KMS-11 (cell line): ENCODE measurements at regions not wholly inside any gene's neighbourhood (a gene's known extent, or its start where the extent isn't known, plus 50 kb on each side); places are given as distances from the start of the nearest gene placed in this dataset.
"Not testable (repeated sequence)": the region's sequence is repeated elsewhere in the genome, so short reads cannot be mapped to it uniquely, and the experiment has no call there.

Experiments used
- H2AFZ ChIP-seq: fragments of 200-600 bp; sonication (generic); 2 replicates; pipeline ENCODE4 v1.6.1; 2016; ENCODE audit warnings: antibody characterized with exemption, mixed run types, low read depth
- H3K27ac ChIP-seq: fragments of 200-600 bp; sonication (generic); 2 replicates; pipeline ENCODE4 v1.6.1; 2016; ENCODE audit warnings: mild to moderate bottlenecking, mixed run types
- H3K27me3 ChIP-seq: fragments of 200-600 bp; sonication (generic); 2 replicates; pipeline ENCODE4 v1.6.1; 2017; ENCODE audit warnings: mild to moderate bottlenecking, low read depth, mixed run types, moderate library complexity; ENCODE audit not compliant: insufficient read depth
- H3K36me3 ChIP-seq: fragments of 200-600 bp; sonication (generic); 2 replicates; pipeline ENCODE4 v1.6.1; 2017; ENCODE audit warnings: mild to moderate bottlenecking, mixed run types; ENCODE audit not compliant: insufficient read depth
- H3K4me1 ChIP-seq: fragments of 200-600 bp; sonication (generic); 2 replicates; pipeline ENCODE4 v1.6.1; 2016; ENCODE audit warnings: mild to moderate bottlenecking, low read depth, mixed run types; ENCODE audit not compliant: poor library complexity, severe bottlenecking
- H3K4me2 ChIP-seq: fragments of 200-600 bp; sonication (generic); 2 replicates; pipeline ENCODE4 v1.7.0; 2016; ENCODE audit warnings: mild to moderate bottlenecking, mixed run types
- H3K4me3 ChIP-seq: fragments of 200-600 bp; sonication (generic); IDR thresholded peaks from 2 replicates; pipeline ENCODE4 v1.6.1; 2017; ENCODE audit warnings: low read depth, low read length, mixed read lengths; ENCODE audit not compliant: insufficient read depth
- H3K79me2 ChIP-seq: fragments of 200-600 bp; sonication (generic); 2 replicates; pipeline ENCODE4 v1.6.1; 2016; ENCODE audit warnings: low read depth, mixed run types; ENCODE audit not compliant: insufficient read depth
- H3K9ac ChIP-seq: fragments of 200-600 bp; sonication (generic); 2 replicates; pipeline ENCODE4 v1.6.1; 2016; ENCODE audit warnings: mild to moderate bottlenecking, mixed run types
- H4K20me1 ChIP-seq: fragments of 200-600 bp; sonication (generic); 2 replicates; pipeline ENCODE4 v1.6.1; 2016; ENCODE audit warnings: mild to moderate bottlenecking, mixed run types; ENCODE audit not compliant: insufficient read depth
- TF ChIP-seq, protein P1 (sequence below): fragments of 200-600 bp; sonication (generic); conservative IDR thresholded peaks from 2 replicates; pipeline ENCODE4 v1.6.1; 2017; ENCODE audit warnings: low read depth, mild to moderate bottlenecking, antibody characterized with exemption, low read length, moderate library complexity, mixed read lengths

DNA sequence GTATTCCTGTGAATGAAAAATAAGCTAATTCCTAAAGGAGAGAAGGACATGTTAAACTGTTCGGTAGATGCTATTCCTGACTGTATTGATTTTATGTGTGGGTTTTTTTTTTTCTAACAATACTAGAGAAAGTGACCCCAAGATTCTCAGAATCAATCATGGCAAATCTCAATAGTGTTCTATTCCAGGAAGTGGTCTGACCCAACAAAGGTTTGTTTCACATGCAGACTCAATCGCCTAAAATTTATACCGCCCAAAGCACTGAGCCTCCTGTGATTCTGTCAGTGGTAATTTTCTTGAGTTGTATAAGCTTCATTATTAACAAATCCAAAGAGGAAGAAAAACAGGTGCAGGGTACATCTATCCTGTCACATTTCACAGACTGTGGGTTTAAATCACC is 293.7 kb downstream of the SUCLA2 start:
- no peak overlapping the region for H3K9ac ChIP-seq
- no peaks in the 10 kb centered on the region for H3K79me2 ChIP-seq
- peaks cover 22% of the 10 kb centered on the region for H3K4me1 ChIP-seq
- TF ChIP-seq, protein P1, sequence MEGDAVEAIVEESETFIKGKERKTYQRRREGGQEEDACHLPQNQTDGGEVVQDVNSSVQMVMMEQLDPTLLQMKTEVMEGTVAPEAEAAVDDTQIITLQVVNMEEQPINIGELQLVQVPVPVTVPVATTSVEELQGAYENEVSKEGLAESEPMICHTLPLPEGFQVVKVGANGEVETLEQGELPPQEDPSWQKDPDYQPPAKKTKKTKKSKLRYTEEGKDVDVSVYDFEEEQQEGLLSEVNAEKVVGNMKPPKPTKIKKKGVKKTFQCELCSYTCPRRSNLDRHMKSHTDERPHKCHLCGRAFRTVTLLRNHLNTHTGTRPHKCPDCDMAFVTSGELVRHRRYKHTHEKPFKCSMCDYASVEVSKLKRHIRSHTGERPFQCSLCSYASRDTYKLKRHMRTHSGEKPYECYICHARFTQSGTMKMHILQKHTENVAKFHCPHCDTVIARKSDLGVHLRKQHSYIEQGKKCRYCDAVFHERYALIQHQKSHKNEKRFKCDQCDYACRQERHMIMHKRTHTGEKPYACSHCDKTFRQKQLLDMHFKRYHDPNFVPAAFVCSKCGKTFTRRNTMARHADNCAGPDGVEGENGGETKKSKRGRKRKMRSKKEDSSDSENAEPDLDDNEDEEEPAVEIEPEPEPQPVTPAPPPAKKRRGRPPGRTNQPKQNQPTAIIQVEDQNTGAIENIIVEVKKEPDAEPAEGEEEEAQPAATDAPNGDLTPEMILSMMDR, result no peak
- no peak overlapping the region for H3K27ac ChIP-seq
- no peak overlapping the region for H2AFZ ChIP-seq
- no peak overlapping the region for H3K4me2 ChIP-seq
- no peaks in the 10 kb centered on the region for H4K20me1 ChIP-seq
- H3K36me3 ChIP-seq, result no peaks in the 10 kb centered on the region
- H3K4me3 ChIP-seq, result no peak overlapping the region
- no peaks in the 10 kb centered on the region for H3K27me3 ChIP-seq

DNA sequence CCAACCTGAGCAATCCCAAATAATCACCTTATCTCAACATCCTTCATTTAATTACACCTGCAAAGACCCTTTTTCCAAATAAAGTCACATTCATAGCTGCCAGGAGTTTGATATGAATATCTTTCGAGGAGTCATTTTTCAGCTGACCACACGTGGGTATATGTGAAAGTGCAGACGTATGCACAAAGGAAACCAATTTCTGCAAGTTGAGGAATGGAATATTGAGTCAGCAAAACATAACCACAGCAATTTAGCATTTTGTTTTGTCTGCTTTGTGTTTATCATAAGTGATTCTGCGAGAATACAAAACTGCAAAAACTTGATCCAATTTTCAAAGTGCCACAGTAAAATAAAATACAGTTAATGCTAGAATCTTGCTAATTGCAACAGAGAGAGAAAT is 295.9 kb downstream of the SUCLA2 start:
- H3K79me2 ChIP-seq, result no peaks in the 10 kb centered on the region
- no peaks in the 10 kb centered on the region for H3K27me3 ChIP-seq
- H3K9ac ChIP-seq, result no peak overlapping the region
- H3K4me1 ChIP-seq, result peaks cover 22% of the 10 kb centered on the region
- 0 out of 2 replicates have a peak overlapping the region, but pooled peaks have one; percentile 2 for H3K27ac ChIP-seq
- peak overlapping the region; percentile 36 for H3K4me2 ChIP-seq
- no peak overlapping the region for H2AFZ ChIP-seq
- H4K20me1 ChIP-seq, result no peaks in the 10 kb centered on the region
- no peaks in the 10 kb centered on the region for H3K36me3 ChIP-seq
- no peak overlapping the region for H3K4me3 ChIP-seq
- TF ChIP-seq, protein P1, result no peak

DNA sequence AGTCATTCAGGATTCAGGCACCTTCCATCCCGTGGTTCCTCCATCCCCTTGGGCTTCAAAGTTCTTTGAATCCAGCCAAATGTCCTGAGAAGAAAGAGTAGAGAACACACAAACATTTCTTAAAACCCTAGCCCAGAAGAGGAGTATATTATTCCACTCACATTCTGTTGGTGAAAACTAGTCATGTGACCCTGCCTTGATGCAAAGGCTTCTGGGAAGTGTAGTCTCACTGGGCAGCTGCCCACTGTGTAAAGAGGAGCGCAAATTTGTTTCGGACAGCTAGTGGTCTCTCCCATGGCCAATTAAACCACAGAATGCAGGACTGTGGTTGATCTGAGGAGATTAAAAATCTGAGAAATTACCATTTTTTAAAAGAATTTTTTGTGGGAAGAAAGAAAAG is 304.4 kb downstream of the SUCLA2 start:
- no peak overlapping the region for H2AFZ ChIP-seq
- no peaks in the 10 kb centered on the region for H3K36me3 ChIP-seq
- no peak overlapping the region for H3K9ac ChIP-seq
- no peaks in the 10 kb centered on the region for H3K4me1 ChIP-seq
- no peak overlapping the region for H3K4me2 ChIP-seq
- no peak overlapping the region for H3K27ac ChIP-seq
- no peaks in the 10 kb centered on the region for H4K20me1 ChIP-seq
- no peaks in the 10 kb centered on the region for H3K79me2 ChIP-seq
- no peaks in the 10 kb centered on the region for H3K27me3 ChIP-seq
- TF ChIP-seq, protein P1, result no peak
- H3K4me3 ChIP-seq, result no peak overlapping the region

DNA sequence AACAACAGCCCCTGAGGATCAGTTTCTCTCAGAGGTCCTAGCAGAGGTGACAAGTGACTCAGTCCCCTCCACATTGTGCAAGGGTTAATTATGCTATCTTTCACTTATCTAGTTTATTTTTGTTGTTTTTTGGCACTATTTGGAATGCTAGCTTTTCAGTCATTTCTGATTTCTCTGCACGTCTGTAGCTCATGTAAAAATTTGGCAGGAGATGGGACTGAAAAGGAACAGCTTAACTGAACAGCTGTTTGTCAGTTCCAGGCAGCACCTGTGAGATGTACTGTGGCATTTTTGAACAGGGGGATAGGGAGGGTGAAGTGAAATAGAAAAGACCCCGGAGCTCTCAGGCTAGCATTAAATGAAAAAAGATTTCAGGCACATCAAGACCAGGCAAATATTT is 313.5 kb downstream of the SUCLA2 start:
- Histone ChIP-seq H3K27ac (no peak overlapping the region), H4K20me1 (no peaks in the 10 kb centered on the region), H3K9ac (no peak overlapping the region), H2AFZ (no peak overlapping the region), H3K4me2 (no peak overlapping the region), H3K4me1 (no peaks in the 10 kb centered on the region), H3K4me3 (no peak overlapping the region), H3K79me2 (no peaks in the 10 kb centered on the region), H3K36me3 (no peaks in the 10 kb centered on the region), H3K27me3 (no peaks in the 10 kb centered on the region)
- TF ChIP-seq, protein P1, result no peak

DNA sequence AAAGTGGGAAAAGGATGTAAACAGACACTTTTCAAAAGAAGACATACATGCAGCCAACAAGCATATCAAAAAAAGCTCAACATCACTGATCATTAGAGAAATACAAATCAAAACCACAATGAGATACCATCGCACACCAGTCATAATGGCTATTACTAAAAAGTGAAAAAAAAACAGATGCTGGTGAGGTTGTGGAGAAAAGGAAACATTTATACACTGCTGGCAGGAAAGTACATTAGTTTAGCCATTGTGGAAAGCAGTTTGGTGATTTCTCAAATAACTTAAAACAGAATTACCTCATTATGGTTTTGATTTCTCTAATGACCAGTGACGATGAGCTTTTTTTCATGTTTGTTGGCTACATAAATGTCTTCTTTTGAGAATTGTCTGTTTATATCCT is 315.9 kb downstream of the SUCLA2 start:
- not testable (repeated sequence) for H3K27ac ChIP-seq, H3K9ac ChIP-seq, H3K4me2 ChIP-seq, H2AFZ ChIP-seq, H3K4me3 ChIP-seq, H3K4me1 ChIP-seq, H3K36me3 ChIP-seq, H4K20me1 ChIP-seq, H3K79me2 ChIP-seq, H3K27me3 ChIP-seq
